Mammary epithelial cell (primary cell): ENCODE measurements at regions not wholly inside any gene's neighbourhood (a gene's known extent, or its start where the extent isn't known, plus 50 kb on each side); places are given as distances from the start of the nearest gene placed in this dataset.

Source experiments
- CTCF ChIP-seq, 2 donors: IDR thresholded peaks in 1 of 2; conservative IDR thresholded peaks in 1 of 2; 2 replicates each; pipeline ENCODE4 v1.5.1; 2011 to 2012; ENCODE audit warnings: inconsistent platforms in 2 of 2, low read length in 2 of 2, mild to moderate bottlenecking in 2 of 2, control low read depth in 1 of 2, low read depth in 1 of 2; ENCODE audit not compliant: insufficient read depth in 1 of 2; ENCODE audit errors: extremely low read depth in 1 of 2
- EZH2 ChIP-seq: IDR thresholded peaks from 2 replicates; pipeline ENCODE4 v1.6.1; 2012; ENCODE audit warnings: low read length, inconsistent platforms, borderline replicate concordance

GRCh38 chr13:85551012-85551411, 248.2 kb downstream of the SLITRK6 start:
- TF ChIP-seq CTCF (conservative IDR thresholded peaks at IDR 0.05 in 1 of 2, IDR thresholded peaks at IDR 0.05 in 1 of 2; ENCODE audit: extremely low read depth in 1 of 2, insufficient read depth in 1 of 2, low read depth in 1 of 2, low read length in 2 of 2) = no peak
- TF ChIP-seq EZH2 = no peak
